HG03095 (cell line): ENCODE measurements at regions not wholly inside any gene's neighbourhood (a gene's known extent, or its start where the extent isn't known, plus 50 kb on each side); places are given as distances from the start of the nearest gene placed in this dataset.
"Not testable (repeated sequence)": the region's sequence is repeated elsewhere in the genome, so short reads cannot be mapped to it uniquely, and the experiment has no call there.

Experiments used
- ATAC-seq: cut with Tn5 transposase; IDR thresholded peaks from one replicate; pipeline ENCODE4 v1.9.1; 2021; ENCODE audit warnings: moderate library complexity; ENCODE audit not compliant: unreplicated experiment

GRCh38 chr3:152148579-152148978, 120.2 kb upstream of the MBNL1 start:
- no peak for ATAC-seq

DNA sequence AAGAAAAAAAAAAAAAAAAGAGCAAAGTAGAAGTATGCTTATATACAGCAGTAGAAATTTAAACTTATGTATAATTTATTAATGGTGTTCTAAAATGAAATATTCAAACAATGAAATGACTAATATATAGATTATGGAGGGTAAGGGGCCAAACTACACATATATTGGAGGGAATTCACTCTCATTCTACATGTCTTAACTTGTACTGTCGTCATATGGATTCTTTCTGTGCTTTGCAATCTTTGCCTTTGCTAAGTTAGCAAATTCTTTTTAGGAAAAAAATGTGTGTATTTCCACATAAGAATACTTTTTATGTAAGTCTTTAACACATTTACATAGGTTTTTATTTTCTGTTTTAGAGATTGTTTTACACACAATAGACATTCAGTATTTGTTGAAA, 118.9 kb upstream of the MBNL1 start:
- ATAC-seq, result no peak

GRCh38 chr3:152151216-152151876, 117.4 kb upstream of the MBNL1 start:
- no peak for ATAC-seq

- ATAC-seq, result not testable (repeated sequence)
These were observed 116.6 kb upstream of the MBNL1 start for GRCh38 chr3:152151877-152152765.

DNA sequence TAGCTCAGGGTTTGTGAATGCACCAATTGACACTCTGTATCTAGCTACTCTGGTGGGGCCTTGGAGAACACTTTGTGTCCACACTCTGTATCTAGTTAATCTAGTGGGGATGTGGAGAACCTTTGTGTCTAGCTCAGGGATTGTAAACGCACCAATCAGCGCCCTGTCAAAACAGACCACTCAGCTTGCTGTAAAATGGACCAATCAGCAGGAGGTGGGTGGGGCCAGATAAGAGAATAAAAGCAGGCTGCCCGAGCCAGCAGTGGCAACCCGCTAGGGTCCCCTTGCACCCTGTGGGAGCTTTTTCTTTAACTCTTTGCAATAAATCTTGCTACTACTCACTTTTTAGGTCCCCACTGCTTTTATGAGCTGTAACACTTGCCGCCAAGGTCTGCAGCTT, 115.6 kb upstream of the MBNL1 start:
- not testable (repeated sequence) for ATAC-seq

GRCh38 chr3:152155246-152156020, 113.3 kb upstream of the MBNL1 start:
- ATAC-seq, result no peak

- no peak for ATAC-seq
These were observed 111.8 kb upstream of the MBNL1 start for GRCh38 chr3:152156880-152157279.

DNA sequence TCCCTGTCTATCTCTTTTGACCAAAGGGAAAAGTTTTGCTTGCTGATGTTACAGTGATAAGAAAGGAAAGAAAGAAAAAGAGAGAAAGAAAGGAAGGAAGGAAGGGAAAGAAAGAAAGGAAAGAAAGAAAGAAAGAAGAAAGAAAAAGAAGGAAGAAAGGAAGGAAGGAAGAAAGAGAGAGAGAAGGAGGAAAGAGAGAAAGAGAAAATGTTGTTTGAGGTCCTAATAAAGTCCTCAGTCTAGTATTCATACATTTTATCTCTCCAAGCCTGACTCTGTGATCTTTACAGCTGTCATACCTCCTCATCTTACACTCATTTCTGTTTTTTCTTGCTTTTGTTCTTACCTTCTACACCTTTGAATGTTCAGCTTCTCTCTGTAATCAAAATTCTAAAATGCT, 111.4 kb upstream of the MBNL1 start:
- no peak for ATAC-seq

DNA sequence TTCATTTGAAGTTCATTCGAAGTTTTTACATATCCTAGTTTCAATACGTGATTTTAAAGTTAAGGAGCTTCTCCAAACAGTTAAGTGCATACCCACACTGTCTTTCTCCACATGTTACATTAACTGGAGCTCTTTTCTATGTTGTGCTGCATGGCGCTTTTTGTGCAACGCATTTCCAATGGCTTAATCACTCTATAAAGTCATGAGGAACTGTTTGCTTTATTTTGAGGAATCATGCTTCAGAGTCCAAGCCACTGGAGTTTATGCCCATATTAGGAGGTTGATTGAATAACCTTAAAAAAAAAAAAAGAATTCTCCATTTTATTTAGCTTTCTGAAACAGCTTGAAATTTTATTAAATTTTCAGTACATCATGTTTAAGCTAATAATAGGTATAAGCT, 109.4 kb upstream of the MBNL1 start:
- ATAC-seq, result no peak

DNA sequence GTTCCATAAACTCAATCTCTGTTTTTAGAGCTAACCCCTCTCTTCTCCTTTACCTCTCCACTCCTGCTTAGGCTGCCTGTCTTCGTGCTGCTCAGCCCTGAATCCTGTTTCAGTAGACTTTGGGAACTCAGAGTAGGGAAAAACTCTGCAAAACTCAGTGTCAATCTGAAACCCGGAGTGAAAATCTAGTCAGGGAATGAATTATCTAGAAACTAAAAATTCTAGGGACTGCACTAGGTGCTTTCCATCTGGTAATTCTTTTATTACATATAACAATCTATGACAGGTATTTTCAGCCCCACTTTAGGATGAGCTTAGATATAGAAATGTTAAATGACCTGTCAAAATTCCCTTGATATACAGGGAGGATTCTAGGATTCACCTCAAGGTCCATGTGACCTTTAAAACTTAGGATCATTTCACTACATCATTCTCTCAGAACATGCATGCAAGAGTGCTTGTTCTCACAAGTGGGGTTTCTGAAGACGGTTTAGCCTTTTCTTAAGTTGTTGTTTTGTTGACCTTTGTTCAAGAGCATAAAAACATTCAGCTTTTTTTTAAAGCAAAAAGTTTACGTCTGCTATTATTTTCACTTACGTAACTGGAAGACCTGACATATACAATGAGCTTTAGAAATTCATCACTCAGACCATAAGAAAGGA, 108.2 kb upstream of the MBNL1 start:
- no peak for ATAC-seq

DNA sequence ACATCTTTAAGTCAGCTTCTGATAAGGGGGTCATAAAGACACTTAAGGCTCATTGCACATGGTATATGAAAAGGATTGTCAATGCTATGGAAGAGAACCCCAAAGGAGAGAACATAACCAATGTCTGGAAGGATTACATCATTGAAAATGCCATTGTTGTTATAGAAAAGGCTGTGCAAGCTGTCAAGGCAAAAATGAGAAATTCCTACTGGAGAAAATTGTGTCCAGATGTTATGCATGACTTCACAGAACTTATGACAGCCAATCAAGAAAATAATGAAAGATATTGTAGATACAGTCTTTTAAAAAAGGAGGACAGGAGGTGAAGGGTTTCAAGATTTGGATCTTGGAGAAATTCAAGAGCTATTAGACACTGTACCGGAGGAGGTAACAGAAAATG, 96.3 kb upstream of the MBNL1 start:
- no peak for ATAC-seq

- no peak for ATAC-seq
These were observed 95.1 kb upstream of the MBNL1 start for GRCh38 chr3:152173627-152174026.

- ATAC-seq, result no peak
These were observed 93.7 kb upstream of the MBNL1 start for GRCh38 chr3:152174876-152175527.

- ATAC-seq, result no peak
These were observed 93.2 kb upstream of the MBNL1 start for GRCh38 chr3:152175528-152175889.

GRCh38 chr3:152176241-152176640, 92.5 kb upstream of the MBNL1 start:
- ATAC-seq, result no peak

DNA sequence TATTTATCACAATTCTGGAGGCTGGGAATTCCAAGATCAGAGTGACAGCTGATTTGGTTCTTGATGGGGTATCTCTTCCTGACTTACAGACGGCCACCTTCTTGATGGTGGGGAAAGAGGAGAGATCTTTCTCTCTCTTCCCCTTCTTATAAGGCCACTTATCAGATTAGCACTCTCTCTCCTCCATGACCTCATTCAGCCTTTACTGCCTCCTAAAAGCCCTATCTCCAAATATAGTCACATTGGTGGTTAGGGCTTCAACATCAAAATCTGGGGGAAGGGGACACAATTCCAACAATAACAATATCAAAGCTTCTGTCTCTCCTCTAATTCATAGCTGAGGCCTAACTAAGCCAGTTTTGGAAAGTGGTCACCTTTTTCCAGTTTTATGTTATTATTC, 91.7 kb upstream of the MBNL1 start:
- ATAC-seq, result no peak

- ATAC-seq, result peak; percentile 91
These were observed 91.0 kb upstream of the MBNL1 start for GRCh38 chr3:152177757-152178156.

- peak; percentile 79 for ATAC-seq
These were observed 85.3 kb upstream of the MBNL1 start for GRCh38 chr3:152183473-152183872.

DNA sequence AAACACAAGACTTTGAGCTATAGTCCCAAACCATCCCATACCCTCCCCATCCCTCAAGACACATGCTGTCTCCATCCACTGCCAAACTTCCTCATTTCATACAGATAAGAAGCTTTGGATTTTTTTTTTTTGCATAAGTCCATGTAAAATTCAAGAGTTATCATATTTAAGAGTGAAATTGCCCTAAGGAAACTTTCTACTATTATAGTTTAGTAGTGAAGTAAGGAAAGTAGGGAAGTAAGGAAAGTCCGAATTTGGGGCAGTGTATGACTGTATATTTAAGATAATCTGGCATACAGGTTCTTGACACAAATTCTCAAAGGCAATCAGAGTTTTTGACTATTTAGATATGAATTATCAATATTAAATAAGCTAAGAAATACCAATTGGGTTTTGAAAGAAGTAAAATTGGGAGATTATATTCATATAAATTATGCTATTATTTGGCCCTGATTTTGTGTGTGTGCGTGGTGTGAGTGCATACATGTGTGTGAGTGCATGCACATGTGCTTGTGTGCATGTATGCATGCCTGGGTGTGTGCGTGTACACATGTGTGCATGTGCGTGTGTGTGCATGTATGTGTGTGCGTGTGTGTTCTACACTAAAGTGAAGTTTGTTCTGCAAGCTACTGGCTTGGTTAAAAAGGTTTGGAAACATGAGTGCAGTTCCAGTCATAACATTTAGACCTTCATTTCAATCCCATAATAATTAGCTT, 83.6 kb upstream of the MBNL1 start:
- ATAC-seq, result no peak
